RWPE2 (cell line): ENCODE measurements at regions not wholly inside any gene's neighbourhood (a gene's known extent, or its start where the extent isn't known, plus 50 kb on each side); places are given as distances from the start of the nearest gene placed in this dataset.
"Not testable (repeated sequence)": the region's sequence is repeated elsewhere in the genome, so short reads cannot be mapped to it uniquely, and the experiment has no call there.

Source experiments
- ATAC-seq: fragments of 200-7000 bp; cut with Tn5 transposase; 3 replicates; pipeline ENCODE4 v1.9.1; 2021; ENCODE audit warnings: low read depth
- DNase-seq: peaks from one replicate; pipeline ENCODE4 v3.0.0-alpha.2; 2020; ENCODE audit warnings: low spot score
- H3K27ac ChIP-seq: fragments of 450-650 bp; 2 replicates; pipeline ENCODE4 v1.5.1; 2017; ENCODE audit warnings: mild to moderate bottlenecking; ENCODE audit not compliant: poor library complexity, severe bottlenecking
- H3K27me3 ChIP-seq: fragments of 250-450 bp; sonication (Bioruptor Pico); 2 replicates; pipeline ENCODE4 v1.5.1; 2021; ENCODE audit warnings: mild to moderate bottlenecking, moderate library complexity; ENCODE audit not compliant: insufficient read depth, poor library complexity, severe bottlenecking
- H3K36me3 ChIP-seq: fragments of 250-450 bp; sonication (Bioruptor Pico); 2 replicates; pipeline ENCODE4 v1.5.1; 2020; ENCODE audit warnings: low read depth, mild to moderate bottlenecking, moderate library complexity
- H3K4me1 ChIP-seq: fragments of 250-450 bp; sonication (Bioruptor Pico); 2 replicates; pipeline ENCODE4 v1.5.1; 2021; ENCODE audit warnings: mild to moderate bottlenecking, moderate library complexity; ENCODE audit not compliant: insufficient read depth, poor library complexity, severe bottlenecking
- H3K4me3 ChIP-seq: fragments of 250-450 bp; sonication (Bioruptor Pico); 2 replicates; pipeline ENCODE4 v1.5.1; 2021; ENCODE audit warnings: mild to moderate bottlenecking, moderate library complexity; ENCODE audit not compliant: severe bottlenecking
- H3K9me3 ChIP-seq: fragments of 250-450 bp; sonication (Bioruptor Pico); 2 replicates; pipeline ENCODE4 v1.5.1; 2021; ENCODE audit warnings: mild to moderate bottlenecking, moderate library complexity; ENCODE audit not compliant: severe bottlenecking
- CTCF ChIP-seq: fragments of 450-650 bp; IDR thresholded peaks from one replicate; pipeline ENCODE4 v1.5.1; 2017; ENCODE audit warnings: mild to moderate bottlenecking, moderate library complexity; ENCODE audit not compliant: poor library complexity, severe bottlenecking

GRCh38 chr4:26017531-26017930 is 103.5 kb downstream of the SMIM20 start:
- no peak for TF ChIP-seq CTCF
- peaks cover 26% of the 10 kb centered on the region for H3K4me1 ChIP-seq
- no peak for DNase-seq

GRCh38 chr4:26017961-26018700 is 104.1 kb downstream of the SMIM20 start:
- not testable (repeated sequence) for H3K27ac ChIP-seq, H3K36me3 ChIP-seq, H3K4me3 ChIP-seq, DNase-seq, ATAC-seq, H3K27me3 ChIP-seq, H3K9me3 ChIP-seq
- H3K4me1 ChIP-seq: peaks cover 32% of the 10 kb centered on the region

More at GRCh38 chr4:26017531-26017930, 103.5 kb downstream of the SMIM20 start:
- H3K36me3 ChIP-seq: no peaks in the 10 kb centered on the region
- no peaks in the 10 kb centered on the region for H3K27me3 ChIP-seq
- H3K27ac ChIP-seq: no peak overlapping the region
- no peak overlapping the region for H3K4me3 ChIP-seq
- H3K9me3 ChIP-seq: no peaks in the 10 kb centered on the region
- ATAC-seq: no peak

- Histone ChIP-seq H3K9me3 (no peaks in the 10 kb centered on the region), H3K27ac (peak overlapping the region; percentile 42), H3K4me3 (no peak overlapping the region), H3K36me3 (no peaks in the 10 kb centered on the region), H3K4me1 (peaks cover 34% of the 10 kb centered on the region), H3K27me3 (no peaks in the 10 kb centered on the region)
- TF ChIP-seq CTCF: no peak
- peak; percentile 75 for ATAC-seq
- DNase-seq: no peak
Observed at GRCh38 chr4:26020083-26020668, 106.2 kb downstream of the SMIM20 start.

DNA sequence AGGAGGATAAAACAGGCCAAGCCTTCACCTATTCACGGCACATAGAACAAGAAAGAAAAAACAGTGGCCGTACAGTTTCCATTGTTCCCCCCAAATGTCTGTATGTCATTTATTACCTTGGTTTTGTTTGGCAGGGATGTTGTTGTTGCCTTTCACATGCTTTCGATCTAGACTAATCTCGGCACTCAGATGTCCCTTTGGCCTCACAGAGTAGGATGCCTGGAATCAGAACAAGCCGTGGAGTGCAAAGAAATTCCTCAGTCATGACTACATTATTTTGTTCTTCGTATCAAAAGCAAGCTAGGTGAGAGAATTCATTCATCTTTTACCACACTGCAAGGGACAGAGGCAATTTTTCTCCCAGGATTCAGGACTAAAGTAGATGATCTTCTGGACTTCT is 106.9 kb downstream of the SMIM20 start:
- H3K36me3 ChIP-seq: no peaks in the 10 kb centered on the region
- TF ChIP-seq CTCF: no peak
- H3K4me1 ChIP-seq: peaks cover 34% of the 10 kb centered on the region
- no peaks in the 10 kb centered on the region for H3K9me3 ChIP-seq
- H3K27ac ChIP-seq: peak overlapping the region; percentile 42
- H3K27me3 ChIP-seq: no peaks in the 10 kb centered on the region
- no peak overlapping the region for H3K4me3 ChIP-seq
- DNase-seq (no peak), ATAC-seq (peak; percentile 38; the same call in 2 of the 3 replicates)

DNA sequence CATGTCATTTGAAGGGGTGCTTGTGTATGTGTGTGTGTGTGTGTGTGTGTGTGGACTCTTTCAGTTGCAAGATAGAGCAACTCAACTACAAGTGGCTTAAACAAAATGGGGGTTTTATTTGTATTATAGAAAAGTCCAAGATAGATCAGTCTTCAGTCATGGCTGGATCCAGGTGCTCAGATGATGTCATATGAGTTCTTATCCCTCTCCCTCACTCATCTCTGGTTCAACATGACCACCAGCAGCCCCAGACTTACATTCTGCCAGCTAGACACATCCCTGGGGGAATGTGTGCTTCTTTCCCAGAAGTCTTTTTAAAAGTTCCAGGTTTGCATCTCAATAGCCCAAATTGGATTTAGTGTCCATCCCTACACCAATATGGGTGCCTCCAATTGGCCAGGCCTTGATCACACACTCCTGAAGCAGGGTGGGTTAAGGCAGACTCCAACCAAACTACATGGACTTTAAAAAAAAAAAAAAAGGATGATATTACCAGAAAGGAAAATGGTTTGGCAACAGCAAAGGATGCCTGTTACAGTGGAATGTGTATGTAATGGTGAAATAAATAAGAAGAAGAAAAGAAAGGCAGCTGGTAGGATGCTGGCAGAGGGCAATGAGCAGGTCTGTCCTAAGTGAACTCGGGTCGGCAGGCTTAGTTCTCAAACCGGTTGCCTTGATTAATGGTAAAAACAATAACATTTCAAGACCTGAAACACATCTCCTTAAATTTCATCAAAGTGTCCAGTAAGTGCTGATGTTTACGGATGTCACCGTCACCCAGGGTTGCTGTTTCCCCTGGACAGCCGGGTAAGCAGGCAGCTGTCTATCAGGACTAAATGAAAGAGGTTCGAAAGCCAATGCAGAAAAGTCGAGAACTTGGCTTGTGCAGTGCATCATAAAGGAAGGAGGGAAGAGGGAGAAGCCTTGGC is 107.7 kb downstream of the SMIM20 start:
- H3K27me3 ChIP-seq: no peaks in the 10 kb centered on the region
- H3K4me3 ChIP-seq: no peak overlapping the region
- DNase-seq: no peak
- no peaks in the 10 kb centered on the region for H3K9me3 ChIP-seq
- peak overlapping the region; percentile 21 for H3K27ac ChIP-seq
- ATAC-seq: peak; percentile 4; the same call in 1 of the 3 replicates
- TF ChIP-seq CTCF: no peak
- H3K4me1 ChIP-seq: peaks cover 34% of the 10 kb centered on the region
- H3K36me3 ChIP-seq: no peaks in the 10 kb centered on the region
